HT-29 (cell line): ENCODE measurements at regions not wholly inside any gene's neighbourhood (a gene's known extent, or its start where the extent isn't known, plus 50 kb on each side); places are given as distances from the start of the nearest gene placed in this dataset.

Experiments used
- DNase-seq: peaks from one replicate; pipeline ENCODE4 v3.0.0-alpha.2; 2015; ENCODE audit warnings: low spot score

GRCh38 chr4:104772849-104773248, 278.2 kb upstream of the CXXC4 start:
- DNase-seq, result no peak

- no peak for DNase-seq
Measured at GRCh38 chr4:104795264-104795939, 300.7 kb upstream of the CXXC4 start.

- DNase-seq, result no peak
Measured at GRCh38 chr4:104811727-104812126, 317.0 kb upstream of the CXXC4 start.

DNA sequence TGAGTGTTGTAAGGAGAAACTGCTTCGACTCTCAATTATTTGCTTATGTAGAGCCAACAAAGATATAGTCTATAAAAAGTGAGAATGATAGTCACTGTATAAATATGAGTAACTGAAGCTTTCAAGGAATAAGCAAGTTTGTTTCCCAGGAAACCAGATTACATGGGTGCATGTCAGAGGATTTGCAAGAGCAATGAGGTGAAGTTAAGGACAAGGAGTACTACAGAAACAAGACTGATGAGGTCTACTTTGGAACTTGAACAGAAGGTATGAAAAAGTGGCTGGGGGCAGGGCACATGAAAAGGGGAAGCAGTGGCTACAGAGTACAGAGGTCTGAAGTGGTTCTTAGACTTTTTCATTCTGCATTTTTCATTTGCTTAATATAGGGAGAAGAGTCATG, 321.0 kb upstream of the CXXC4 start:
- DNase-seq, result no peak

GRCh38 chr4:104818579-104818978, 323.9 kb upstream of the CXXC4 start:
- DNase-seq, result no peak

DNA sequence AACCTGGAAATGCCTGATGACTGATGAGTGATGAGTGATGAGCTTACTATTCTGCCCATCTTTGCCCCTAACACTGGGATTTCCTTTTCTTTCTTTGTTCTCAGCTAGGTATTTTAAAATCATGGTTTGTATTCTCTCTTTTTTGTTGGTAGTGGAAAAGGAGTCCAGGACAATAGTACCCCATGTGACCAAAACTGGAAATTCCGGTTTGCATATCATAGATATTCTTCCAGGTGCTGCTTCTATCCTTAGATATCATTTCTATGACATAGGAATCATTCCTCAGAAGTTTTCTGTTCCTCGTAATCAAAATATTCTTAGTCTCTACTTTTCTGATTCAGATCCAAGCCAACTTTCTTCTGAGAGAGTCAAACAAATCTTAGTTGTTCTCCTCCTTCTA, 320.5 kb upstream of the TET2 start:
- DNase-seq, result peak; percentile 62

DNA sequence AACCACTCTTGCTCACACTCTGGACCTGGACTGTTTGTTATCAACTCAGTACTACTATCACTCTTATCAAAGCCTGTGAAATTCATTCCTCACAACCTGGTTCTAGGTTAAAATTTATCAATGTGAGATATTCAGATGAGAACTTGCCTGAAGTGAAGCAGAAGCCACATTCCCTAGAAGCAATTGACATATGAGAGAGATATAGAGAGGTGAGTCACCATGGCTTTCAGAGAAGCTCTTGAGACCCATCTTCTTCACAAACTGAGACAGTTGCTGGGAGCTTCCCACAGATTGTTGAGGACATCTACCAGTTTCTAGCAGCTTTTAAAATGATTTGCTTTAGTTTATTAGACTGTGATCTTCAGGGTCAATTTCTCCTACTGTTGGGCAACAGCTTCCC, 316.9 kb upstream of the TET2 start:
- no peak for DNase-seq

DNA sequence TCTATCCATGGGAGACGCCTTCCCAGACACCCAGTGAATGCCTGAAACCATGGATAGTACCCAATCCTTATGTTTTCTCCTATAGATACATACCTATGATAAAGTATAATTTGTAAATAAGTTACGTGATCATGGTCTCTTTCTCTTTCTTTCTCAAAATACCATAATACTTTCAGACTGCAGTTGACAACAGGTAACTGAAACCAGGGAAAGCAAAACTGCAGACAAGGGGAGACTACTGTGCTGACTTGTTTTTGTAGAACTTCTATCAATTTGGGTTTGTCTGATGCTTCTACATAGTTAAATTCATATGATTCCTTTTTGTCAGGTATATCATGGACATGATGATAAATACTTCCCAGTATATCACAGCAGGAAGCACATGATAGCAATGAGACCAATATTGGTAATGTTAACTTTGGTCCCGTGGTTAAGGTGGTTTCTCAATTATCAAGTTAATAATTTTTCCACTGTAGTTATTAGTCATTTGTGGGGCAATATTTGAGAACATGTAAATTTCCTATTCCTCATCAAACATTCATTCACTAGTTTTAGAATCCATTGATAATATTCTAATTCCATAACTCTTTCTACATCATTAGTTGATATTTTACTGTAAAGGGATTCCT, 298.0 kb upstream of the TET2 start:
- no peak for DNase-seq

- DNase-seq, result no peak
Measured at GRCh38 chr4:104859601-104860237, 287.0 kb upstream of the TET2 start.

DNA sequence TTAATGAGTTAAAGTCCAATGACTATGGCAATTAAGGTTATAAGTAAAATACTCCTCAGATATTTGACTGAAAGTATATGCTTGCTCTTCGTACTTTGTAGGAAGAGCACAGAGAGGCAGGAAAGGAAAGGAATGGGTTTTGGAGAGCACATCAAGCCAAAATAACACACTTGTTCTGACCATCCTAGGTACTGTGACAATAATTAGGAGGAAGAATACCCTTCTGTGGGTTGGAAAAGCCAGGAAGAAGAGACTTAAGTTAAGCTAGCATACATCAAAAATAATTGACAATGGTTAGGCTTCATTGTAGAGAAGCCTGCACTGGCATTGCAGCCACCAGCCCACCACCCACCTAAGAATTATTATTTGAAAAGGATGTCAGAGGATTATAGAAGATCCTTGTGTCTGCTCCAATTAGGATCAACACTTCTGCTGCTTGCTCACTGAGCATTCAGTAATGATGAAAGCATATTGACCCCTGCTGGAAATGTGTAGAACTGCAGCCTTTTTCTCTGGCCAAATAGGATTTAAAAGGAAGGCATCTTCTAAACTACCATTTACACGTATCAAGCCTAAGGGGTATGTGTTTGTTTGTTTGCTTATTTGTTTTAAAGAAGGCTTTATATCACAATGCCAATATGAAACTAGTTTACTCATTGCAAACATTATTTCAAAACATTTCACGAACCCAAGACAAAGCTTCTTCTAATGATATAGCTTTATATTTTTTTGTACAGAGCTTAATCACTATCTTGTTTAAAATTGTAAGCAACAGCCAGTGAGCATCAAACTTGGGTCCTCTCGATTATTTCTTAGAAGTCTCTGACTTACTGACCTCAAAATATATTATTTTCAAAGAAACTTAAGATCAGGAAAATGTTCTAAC, 286.2 kb upstream of the TET2 start:
- DNase-seq, result peak; percentile 87

- DNase-seq, result no peak
Measured at GRCh38 chr4:104866809-104867208, 279.9 kb upstream of the TET2 start.

DNA sequence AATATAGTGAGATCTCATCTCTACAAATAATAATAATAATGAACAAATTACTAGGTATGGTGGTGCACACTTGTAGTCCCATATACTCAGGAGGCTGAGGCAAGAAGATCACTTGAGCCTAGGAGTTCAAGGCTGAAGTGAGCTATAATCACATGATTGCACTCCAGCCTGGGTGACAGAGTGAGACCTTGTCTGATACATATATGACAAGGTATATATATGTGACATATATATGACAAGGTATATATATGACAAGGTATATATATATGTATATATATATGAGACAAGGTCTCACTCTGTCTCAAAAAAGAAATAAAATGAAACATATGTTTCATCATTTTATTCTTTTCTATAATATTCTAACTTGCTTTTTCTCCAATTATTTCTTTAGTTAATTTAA, 278.1 kb upstream of the TET2 start:
- no peak for DNase-seq

DNA sequence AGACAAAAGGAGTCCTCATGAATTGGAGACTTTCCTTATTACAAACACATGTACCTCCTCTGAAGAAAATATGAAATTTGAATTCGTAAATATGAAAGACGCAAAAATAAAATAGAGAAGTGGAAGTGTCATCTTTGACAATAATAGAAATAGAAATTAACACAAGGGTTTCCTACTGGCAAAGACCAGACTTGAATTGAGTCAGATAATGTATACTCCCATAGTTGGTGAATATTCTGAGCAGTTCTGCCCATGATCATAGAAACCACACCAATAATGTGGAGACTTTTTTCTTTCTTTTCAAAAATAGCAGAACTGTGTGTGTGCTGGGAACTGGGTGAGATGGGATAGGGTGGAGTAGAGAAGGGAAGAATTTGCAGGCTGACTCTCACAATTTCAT, 277.7 kb upstream of the TET2 start:
- no peak for DNase-seq

- DNase-seq, result no peak
Measured at GRCh38 chr4:104869831-104870230, 276.8 kb upstream of the TET2 start.

- DNase-seq, result no peak
Measured at GRCh38 chr4:104870495-104871233, 276.0 kb upstream of the TET2 start.

- no peak for DNase-seq
Measured at GRCh38 chr4:104878936-104879335, 267.7 kb upstream of the TET2 start.

DNA sequence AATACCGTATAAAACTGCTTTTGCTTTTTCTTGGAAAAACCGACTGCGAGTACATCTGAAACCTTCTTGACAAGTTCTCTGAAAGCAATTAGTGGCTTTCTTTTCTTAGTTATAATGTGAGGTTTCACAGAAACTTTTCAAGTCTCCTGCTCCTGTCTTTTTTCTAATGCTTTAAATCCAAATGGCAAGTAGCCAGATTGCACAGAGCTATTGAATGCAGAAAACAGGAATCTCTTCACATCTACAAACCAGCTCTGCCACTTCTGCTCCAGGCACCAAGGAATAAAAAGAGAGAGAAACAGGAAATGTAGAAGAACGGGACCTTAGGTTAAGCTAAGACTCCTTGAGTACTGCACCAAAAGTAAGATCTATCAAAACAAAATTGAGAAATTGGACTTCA, 267.3 kb upstream of the TET2 start:
- DNase-seq, result peak; percentile 19

GRCh38 chr4:104879854-104880253, 266.8 kb upstream of the TET2 start:
- no peak for DNase-seq

DNA sequence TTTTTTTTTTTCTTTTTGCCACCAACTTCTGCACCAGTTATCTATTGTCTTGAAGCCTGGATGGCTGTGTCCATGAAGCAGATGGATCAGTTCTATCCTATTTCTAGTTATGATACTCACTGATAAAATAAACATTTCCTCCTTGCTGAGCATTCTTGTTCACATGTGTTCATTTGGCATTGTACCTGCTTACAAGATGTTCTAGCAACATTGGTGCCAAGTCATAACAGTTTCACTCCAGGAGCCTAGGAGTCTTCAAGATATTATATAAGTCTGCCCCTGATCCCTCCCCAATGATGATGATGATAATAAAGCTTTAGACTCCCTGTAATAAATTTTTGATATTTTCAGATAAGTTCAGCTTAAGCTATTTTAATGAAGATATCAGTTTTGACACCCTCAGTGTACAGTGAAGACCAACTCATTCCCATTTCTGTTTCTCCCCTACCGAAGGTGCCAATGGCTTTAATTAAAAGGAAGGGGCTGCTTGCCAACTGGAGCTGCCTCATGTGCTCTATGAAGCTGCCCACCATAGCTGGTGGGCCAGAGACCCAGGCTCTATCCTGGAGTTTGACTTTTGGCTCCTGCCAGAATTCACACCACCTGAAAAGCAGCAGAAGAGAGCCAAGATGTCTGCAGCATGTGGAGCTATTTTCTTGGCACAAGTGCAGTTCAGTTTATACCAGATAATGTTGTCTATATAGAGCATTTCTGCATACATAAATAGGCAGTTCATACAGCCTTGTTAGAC, 265.4 kb upstream of the TET2 start:
- DNase-seq, result no peak

DNA sequence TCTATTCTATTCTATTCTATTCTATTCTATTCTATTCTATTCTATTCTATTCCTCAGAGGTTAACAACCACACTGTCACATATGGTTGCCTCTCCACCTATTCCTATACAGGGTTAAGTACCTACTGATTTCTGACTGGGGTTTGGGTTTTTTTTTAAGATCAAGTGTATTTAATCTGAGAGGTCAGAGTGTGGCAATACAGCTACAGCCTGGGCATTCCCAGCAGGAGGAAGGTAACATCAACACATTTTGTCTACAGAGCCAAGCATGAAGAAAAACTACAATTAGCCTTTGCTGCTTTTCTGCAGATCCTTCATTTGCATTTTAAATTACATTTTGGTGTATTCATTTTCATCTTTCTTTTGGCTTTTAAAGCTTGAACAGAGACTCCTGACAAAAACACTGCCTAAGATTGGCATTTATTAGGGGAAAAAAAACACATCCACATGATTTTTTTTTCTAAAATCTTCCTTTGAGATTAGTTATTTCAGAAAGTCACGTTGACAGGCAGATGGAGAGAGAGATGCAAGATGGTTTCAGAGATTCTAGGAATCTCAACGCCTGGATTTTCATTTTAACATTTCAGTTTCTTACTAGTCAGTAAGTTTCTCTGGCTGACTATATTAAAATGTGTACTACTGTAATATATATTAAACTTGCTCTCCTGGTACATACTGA, 255.9 kb upstream of the TET2 start:
- no peak for DNase-seq
